ENCODE measurements at regions not wholly inside any gene's neighbourhood (a gene's known extent, or its start where the extent isn't known, plus 50 kb on each side); places are given as distances from the start of the nearest gene placed in this dataset.

- DNase-seq (ENCODE audit: low spot score), result no peak
- 91% methylated on average over 1 of the region's 1 CpG for WGBS
- Histone ChIP-seq H3K27ac (no peak overlapping the region), H3K4me1 (replicated peaks) (no peaks in the 10 kb centered on the region), H3K36me3 (no peaks in the 10 kb centered on the region), H3K27me3 (replicated peaks; ENCODE audit: insufficient read depth) (no peaks in the 10 kb centered on the region), H3K4me3 (no peak overlapping the region), H3K9me3 (no peaks in the 10 kb centered on the region)
- TF ChIP-seq POLR2AphosphoS5 (IDR thresholded peaks at IDR 0.05), result no peak
- TF ChIP-seq CTCF (IDR thresholded peaks at IDR 0.05), result no peak
- no peak for TF ChIP-seq POLR2A (IDR thresholded peaks at IDR 0.05)
- intact Hi-C loops (cut with DNase I), result loop anchor here (5.0 kb wide), 1 partner anchor 75 kb away; no protein-coding TSS in a partner anchor
These were observed 61.5 kb upstream of the RIPOR2 start for GRCh38 chr6:24997231-24997630.

GRCh38 chr6:24997905-24998304 lies 62.1 kb upstream of the RIPOR2 start:
- Histone ChIP-seq H3K36me3 (no peaks in the 10 kb centered on the region), H3K9me3 (no peaks in the 10 kb centered on the region), H3K27ac (no peak overlapping the region), H3K27me3 (replicated peaks; ENCODE audit: insufficient read depth) (no peaks in the 10 kb centered on the region), H3K4me3 (no peak overlapping the region), H3K4me1 (replicated peaks) (no peaks in the 10 kb centered on the region)
- intact Hi-C loops (cut with DNase I), result loop anchor here (5.0 kb wide), 1 partner anchor 74 kb away; no protein-coding TSS in a partner anchor
- DNase-seq (ENCODE audit: low spot score), result no peak
- 88% methylated on average over 3 of the region's 3 CpGs for WGBS
- TF ChIP-seq POLR2A (IDR thresholded peaks at IDR 0.05) (no peak), CTCF (IDR thresholded peaks at IDR 0.05) (no peak), POLR2AphosphoS5 (IDR thresholded peaks at IDR 0.05) (no peak)

GRCh38 chr6:25002326-25003091 lies 66.7 kb upstream of the RIPOR2 start:
- no peaks in the 10 kb centered on the region for H3K4me1 ChIP-seq (replicated peaks)
- no peak overlapping the region for H3K4me3 ChIP-seq
- no peaks in the 10 kb centered on the region for H3K9me3 ChIP-seq
- no peak for DNase-seq (ENCODE audit: low spot score)
- TF ChIP-seq CTCF (IDR thresholded peaks at IDR 0.05), result no peak
- no peak for TF ChIP-seq POLR2A (IDR thresholded peaks at IDR 0.05)
- no peak for TF ChIP-seq POLR2AphosphoS5 (IDR thresholded peaks at IDR 0.05)
- H3K27me3 ChIP-seq (replicated peaks; ENCODE audit: insufficient read depth), result no peaks in the 10 kb centered on the region
- no peak overlapping the region for H3K27ac ChIP-seq
- H3K36me3 ChIP-seq, result no peaks in the 10 kb centered on the region
- intact Hi-C loops (cut with DNase I), result no loop called here
- 29% methylated on average over 11 of the region's 11 CpGs for WGBS

GRCh38 chr6:25004357-25004756 lies 68.6 kb upstream of the RIPOR2 start:
- intact Hi-C loops (cut with DNase I), result no loop called here
- Histone ChIP-seq H3K36me3 (no peaks in the 10 kb centered on the region), H3K27me3 (replicated peaks; ENCODE audit: insufficient read depth) (no peaks in the 10 kb centered on the region), H3K4me1 (replicated peaks) (no peaks in the 10 kb centered on the region), H3K9me3 (no peaks in the 10 kb centered on the region), H3K27ac (no peak overlapping the region), H3K4me3 (no peak overlapping the region)
- TF ChIP-seq POLR2A (IDR thresholded peaks at IDR 0.05) (no peak), POLR2AphosphoS5 (IDR thresholded peaks at IDR 0.05) (no peak), CTCF (IDR thresholded peaks at IDR 0.05) (no peak)
- WGBS, result 62% methylated on average over 2 of the region's 2 CpGs
- DNase-seq (ENCODE audit: low spot score), result no peak

GRCh38 chr6:25005010-25005409 lies 69.2 kb upstream of the RIPOR2 start:
- Histone ChIP-seq H3K27ac (no peak overlapping the region), H3K4me3 (no peak overlapping the region), H3K27me3 (replicated peaks; ENCODE audit: insufficient read depth) (no peaks in the 10 kb centered on the region), H3K9me3 (no peaks in the 10 kb centered on the region), H3K4me1 (replicated peaks) (no peaks in the 10 kb centered on the region), H3K36me3 (no peaks in the 10 kb centered on the region)
- DNase-seq (ENCODE audit: low spot score), result no peak
- 92% methylated on average over 4 of the region's 4 CpGs for whole genome bisulfite sequencing
- TF ChIP-seq POLR2AphosphoS5 (IDR thresholded peaks at IDR 0.05) (no peak), CTCF (IDR thresholded peaks at IDR 0.05) (no peak), POLR2A (IDR thresholded peaks at IDR 0.05) (no peak)
- intact Hi-C loops (cut with DNase I), result no loop called here
